Endothelial cell of umbilical vein (primary cell): ENCODE measurements at regions not wholly inside any gene's neighbourhood (a gene's known extent, or its start where the extent isn't known, plus 50 kb on each side); places are given as distances from the start of the nearest gene placed in this dataset.

Experiments used
- BruUV-seq: library from RNA; stranded (reverse); fragments of 400-500 nt; replicated peaks from 2 replicates; lab custom pipeline; 2021; lab: Mats Ljungman, UMichigan
- CTCF ChIA-PET: fragments of 300-600, 350-600 bp; sonication (Branson Sonifier 250); formaldehyde crosslinking; loops from one replicate; lab custom pipeline; 2021; ENCODE audit warnings: antibody characterized with exemption, inconsistent platforms; lab: Charles Lee
- POLR2A ChIA-PET: fragments of 300-600, 350-600 bp; sonication (Branson Sonifier 250); formaldehyde crosslinking; loops from one replicate; lab custom pipeline; 2021; ENCODE audit warnings: antibody characterized with exemption, inconsistent platforms; lab: Charles Lee
- DNase-seq: peaks from one replicate; pipeline ENCODE4 v3.0.0-alpha.2; 2011; ENCODE audit warnings: low read depth, low spot score
- FAIRE-seq: peaks from 2 replicates; lab custom pipeline; 2011; peaks lifted over from hg19 to GRCh38; lab: Jason Lieb, UNC
- H2AFZ ChIP-seq: 2 replicates; pipeline ENCODE4 v1.6.0; 2012; ENCODE audit warnings: low read depth, low read length, control low read depth, inconsistent platforms
- H3K27ac ChIP-seq: 2 replicates; pipeline ENCODE4 v1.5.1; 2011; ENCODE audit warnings: low read depth, mild to moderate bottlenecking, control low read depth, low read length, moderate library complexity; ENCODE audit not compliant: insufficient read depth
- H3K27me3 ChIP-seq, 2 experiments: 2 replicates each; pipeline versions ENCODE4 v1.6.0 to v1.6.1; 2011; ENCODE audit warnings: low read length in 2 of 2, mixed read lengths in 1 of 2; ENCODE audit not compliant: control insufficient read depth in 2 of 2, insufficient read depth in 2 of 2
- H3K36me3 ChIP-seq, 2 experiments: 2 replicates in 1 of 2; 3 replicates in 1 of 2; pipeline ENCODE4 v1.5.1; 2011; ENCODE audit warnings: low read length in 2 of 2, mild to moderate bottlenecking in 1 of 2, moderate library complexity in 1 of 2; ENCODE audit not compliant: control insufficient read depth in 2 of 2, insufficient read depth in 2 of 2; ENCODE audit errors: extremely low read depth in 1 of 2
- H3K4me1 ChIP-seq: 3 replicates; pipeline ENCODE4 v1.5.1; 2011; ENCODE audit warnings: mild to moderate bottlenecking, low read length; ENCODE audit not compliant: control insufficient read depth, insufficient read depth; ENCODE audit errors: extremely low read depth
- H3K4me2 ChIP-seq: 2 replicates; pipeline ENCODE4 v1.6.1; 2011; ENCODE audit warnings: low read length, control low read depth, mixed read lengths; ENCODE audit not compliant: insufficient read depth
- H3K4me3 ChIP-seq, 3 experiments: fragments of 200-600 bp in 1 of 3; sonication (generic), shearing (Covaris generic) in 1 of 3; replicated peaks in 1 of 3; 2 replicates each; pipeline ENCODE4 v1.5.1; 2011 to 2016; ENCODE audit warnings: control low read depth in 3 of 3, low read length in 3 of 3, mild to moderate bottlenecking in 2 of 3, inconsistent platforms in 1 of 3, low read depth in 1 of 3, moderate library complexity in 1 of 3; ENCODE audit not compliant: insufficient read depth in 1 of 3
- H3K79me2 ChIP-seq: 2 replicates; pipeline ENCODE4 v1.6.0; 2012; ENCODE audit warnings: low read length, inconsistent platforms; ENCODE audit not compliant: control insufficient read depth, insufficient read depth
- H3K9ac ChIP-seq: replicated peaks from 2 replicates; pipeline ENCODE3; 2011; ENCODE audit warnings: low read length, control low read depth; ENCODE audit not compliant: insufficient read depth; ENCODE audit errors: extremely low read depth
- H3K9me1 ChIP-seq: replicated peaks from 3 replicates; pipeline ENCODE4 v1.6.0; 2011; ENCODE audit warnings: mild to moderate bottlenecking, low read length; ENCODE audit not compliant: control insufficient read depth, insufficient read depth; ENCODE audit errors: extremely low read depth
- H3K9me3 ChIP-seq: replicated peaks from 2 replicates; pipeline ENCODE4 v1.5.1; 2012; ENCODE audit warnings: low read length, inconsistent platforms; ENCODE audit not compliant: control insufficient read depth, insufficient read depth
- H4K20me1 ChIP-seq: replicated peaks from 2 replicates; pipeline ENCODE3; 2011; ENCODE audit warnings: mild to moderate bottlenecking, low read length; ENCODE audit not compliant: control insufficient read depth, insufficient read depth; ENCODE audit errors: extremely low read depth
- CTCF ChIP-seq, 2 donors: IDR thresholded peaks; 1 replicate in 1 of 2; 2 replicates in 1 of 2; pipeline ENCODE4 v1.5.1; 2011; ENCODE audit warnings: low read length in 2 of 2, mild to moderate bottlenecking in 2 of 2, moderate library complexity in 2 of 2, control low read depth in 1 of 2, inconsistent platforms in 1 of 2, low read depth in 1 of 2; ENCODE audit not compliant: insufficient read depth in 1 of 2; ENCODE audit errors: extremely low read depth in 1 of 2
- EZH2 ChIP-seq: IDR thresholded peaks from 2 replicates; pipeline ENCODE4 v1.6.1; 2012; ENCODE audit warnings: borderline replicate concordance, low read depth, mild to moderate bottlenecking, moderate library complexity, low read length, inconsistent platforms; ENCODE audit not compliant: severe bottlenecking
- FOS ChIP-seq: IDR thresholded peaks from 2 replicates; pipeline ENCODE4 v1.6.1; 2011; ENCODE audit warnings: mild to moderate bottlenecking, low read length, moderate library complexity, borderline replicate concordance; ENCODE audit not compliant: insufficient read depth
- GATA2 ChIP-seq: IDR thresholded peaks from 2 replicates; pipeline ENCODE4 v1.7.0; 2011; ENCODE audit warnings: low read depth, mild to moderate bottlenecking, moderate library complexity, mixed read lengths, low read length; ENCODE audit not compliant: insufficient read length, insufficient read depth
- JUN ChIP-seq: IDR thresholded peaks from 2 replicates; pipeline ENCODE4 v1.6.1; 2011; ENCODE audit warnings: borderline replicate concordance, low read depth; ENCODE audit not compliant: insufficient read length, insufficient read depth
- MAX ChIP-seq: IDR thresholded peaks from 2 replicates; pipeline ENCODE4 v1.6.1; 2011; ENCODE audit not compliant: insufficient read depth, insufficient read length
- MYC ChIP-seq: IDR thresholded peaks from one replicate; pipeline ENCODE4 v1.6.1; 2011; ENCODE audit warnings: mild to moderate bottlenecking, low read depth, low read length
- POLR2A ChIP-seq: IDR thresholded peaks from 2 replicates; pipeline ENCODE4 v1.6.1; 2012; ENCODE audit warnings: low read depth, mild to moderate bottlenecking, control low read depth, low read length
- POLR2AphosphoS5 ChIP-seq: IDR thresholded peaks from 2 replicates; pipeline ENCODE4 v1.6.1; 2012; ENCODE audit warnings: low read depth, mild to moderate bottlenecking, control low read depth, low read length, moderate library complexity; ENCODE audit not compliant: insufficient read depth
- dilution Hi-C: fragments of 300-500 bp; cut with MboI; formaldehyde crosslinking; loops from one replicate; pipeline ENCODE4 v1.15.0; 2019; ENCODE audit warnings: low sequenced_read_pairs; ENCODE audit not compliant: extremely low pct_ligation_motif_present
- intact Hi-C: fragments of 100-400 bp; cut with micrococcal nuclease; formaldehyde crosslinking; loops from one replicate; pipeline ENCODE4 v1.10.0; 2022

GRCh38 chr2:121837591-121837990 lies 82.1 kb downstream of the TSN start:
- TF ChIP-seq CTCF (IDR thresholded peaks at IDR 0.05; ENCODE audit: extremely low read depth in 1 of 2, insufficient read depth in 1 of 2, low read depth in 1 of 2, low read length in 2 of 2) = no peak
- no peak for TF ChIP-seq GATA2
- Histone ChIP-seq H3K4me3 (no peak overlapping the region), H3K27me3 (no peaks in the 10 kb centered on the region), H3K4me2 (no peak overlapping the region), H3K79me2 (no peaks in the 10 kb centered on the region), H3K4me1 (no peaks in the 10 kb centered on the region), H3K9ac (no peak overlapping the region), H3K9me3 (no peaks in the 10 kb centered on the region), H3K27ac (no peak overlapping the region), H3K36me3 (no peaks in the 10 kb centered on the region), H2AFZ (no peak overlapping the region), H3K9me1 (no peaks in the 10 kb centered on the region), H4K20me1 (no peaks in the 10 kb centered on the region)
- DNase-seq (no peak), FAIRE-seq (no peak)
- dilution Hi-C loops (no loop called here), intact Hi-C loops (no loop called here)
- no TSS peak for BruUV-seq
- POLR2A ChIA-PET = no interaction called here
- CTCF ChIA-PET = interaction anchor here (1.6 kb wide), 1 partner anchor 11 kb away, joined by 5 read pairs; no protein-coding TSS in a partner anchor

- ChIA-PET POLR2A (no interaction called here), CTCF (no interaction called here)
- Histone ChIP-seq H3K9me3 (no peaks in the 10 kb centered on the region), H3K4me1 (no peaks in the 10 kb centered on the region), H3K9me1 (no peaks in the 10 kb centered on the region), H3K4me3 (no peak overlapping the region), H3K36me3 (no peaks in the 10 kb centered on the region), H3K9ac (no peak overlapping the region), H2AFZ (no peak overlapping the region), H4K20me1 (no peaks in the 10 kb centered on the region), H3K27ac (no peak overlapping the region), H3K27me3 (no peaks in the 10 kb centered on the region), H3K4me2 (no peak overlapping the region), H3K79me2 (no peaks in the 10 kb centered on the region)
- TF ChIP-seq POLR2A (no peak), FOS (no peak), POLR2AphosphoS5 (no peak), GATA2 (no peak), CTCF (IDR thresholded peaks at IDR 0.05; ENCODE audit: extremely low read depth in 1 of 2, insufficient read depth in 1 of 2, low read depth in 1 of 2, low read length in 2 of 2) (no peak), MYC (no peak), MAX (no peak), EZH2 (no peak), JUN (no peak)
- no peak for DNase-seq
- no peak for FAIRE-seq
- no TSS peak for BruUV-seq
- intact Hi-C loops = no loop called here
- dilution Hi-C loops = no loop called here
Measured at GRCh38 chr2:121838551-121838950, 83.1 kb downstream of the TSN start.
